H1 (cell line): ENCODE measurements at regions not wholly inside any gene's neighbourhood (a gene's known extent, or its start where the extent isn't known, plus 50 kb on each side); places are given as distances from the start of the nearest gene placed in this dataset.
A peak's percentile ranks its signal among the peaks of the same experiment; 100 is the strongest.

ENCODE experiments used
- CTCF ChIA-PET: fragments of 300-600 bp; sonication (Branson Sonifier 250); formaldehyde crosslinking; loops from one replicate; lab custom pipeline; 2021; ENCODE audit not compliant: partially characterized antibody; lab: Charles Lee
- POLR2A ChIA-PET: fragments of 300-600 bp; sonication (Branson Sonifier 250); formaldehyde crosslinking; loops from one replicate; lab custom pipeline; 2021; ENCODE audit warnings: inconsistent platforms; ENCODE audit not compliant: partially characterized antibody; lab: Charles Lee
- DNase-seq, 2 experiments: peaks; one replicate each; pipeline versions ENCODE4 v3.0.0 to v3.0.0-alpha.2; 2010 to 2022; ENCODE audit warnings: low spot score in 2 of 2, low read depth in 1 of 2, mixed read lengths in 1 of 2
- FAIRE-seq: peaks from 2 replicates; lab custom pipeline; 2011; peaks lifted over from hg19 to GRCh38; lab: Jason Lieb, UNC
- H2AFZ ChIP-seq: 2 replicates; pipeline ENCODE4 v1.8.1; 2012; ENCODE audit warnings: low read length, inconsistent platforms
- H2AK5ac ChIP-seq: 2 replicates; pipeline ENCODE4 v1.6.1; 2013; ENCODE audit warnings: low read depth, low read length
- H2BK120ac ChIP-seq: replicated peaks from 2 replicates; pipeline ENCODE3; 2013; ENCODE audit warnings: low read depth, low read length, inconsistent platforms
- H2BK12ac ChIP-seq: 2 replicates; pipeline ENCODE4 v1.6.1; 2013; ENCODE audit warnings: low read depth, low read length
- H2BK15ac ChIP-seq: 2 replicates; pipeline ENCODE4 v1.6.1; 2013; ENCODE audit warnings: low read length
- H2BK20ac ChIP-seq: 2 replicates; pipeline ENCODE4 v1.6.1; 2013; ENCODE audit warnings: low read length
- H2BK5ac ChIP-seq: 2 replicates; pipeline ENCODE4 v1.6.1; 2013; ENCODE audit warnings: low read depth, low read length
- H3K14ac ChIP-seq: 2 replicates; pipeline ENCODE4 v1.6.1; 2013; ENCODE audit warnings: inconsistent platforms; ENCODE audit not compliant: insufficient read length
- H3K18ac ChIP-seq: 2 replicates; pipeline ENCODE4 v1.6.1; 2013; ENCODE audit warnings: low read length; ENCODE audit errors: extremely low read depth
- H3K23ac ChIP-seq: 2 replicates; pipeline ENCODE4 v1.6.1; 2013; ENCODE audit warnings: inconsistent platforms; ENCODE audit not compliant: insufficient read length
- H3K23me2 ChIP-seq: 2 replicates; pipeline ENCODE4 v1.6.1; 2013; ENCODE audit warnings: low read depth, low read length
- H3K27ac ChIP-seq: 2 replicates; pipeline ENCODE4 v1.6.1; 2011; ENCODE audit warnings: low read depth, low read length, inconsistent platforms
- H3K27me3 ChIP-seq, 4 experiments: replicated peaks in 1 of 4; 1 replicate in 1 of 4; 2 replicates in 3 of 4; pipeline versions ENCODE4 v1.6.1 to v1.8.1; 2011 to 2013; ENCODE audit warnings: low read length in 3 of 4, mild to moderate bottlenecking in 3 of 4, inconsistent platforms in 2 of 4, mixed read lengths in 2 of 4, moderate library complexity in 1 of 4; ENCODE audit not compliant: control insufficient read depth in 3 of 4, insufficient read depth in 3 of 4; ENCODE audit errors: extremely low read depth in 1 of 4
- H3K36me3 ChIP-seq, 4 experiments: 2 replicates each; pipeline versions ENCODE4 v1.6.1 to v1.8.1; 2011 to 2013; ENCODE audit warnings: mild to moderate bottlenecking in 4 of 4, low read length in 3 of 4, moderate library complexity in 2 of 4, control low read depth in 1 of 4, inconsistent platforms in 1 of 4; ENCODE audit not compliant: insufficient read depth in 4 of 4, control insufficient read depth in 2 of 4
- H3K4ac ChIP-seq: replicated peaks from 2 replicates; pipeline ENCODE3; 2013; ENCODE audit warnings: low read length, low read depth, mixed read lengths, inconsistent platforms; ENCODE audit not compliant: insufficient read length
- H3K4me1 ChIP-seq, 4 experiments: replicated peaks in 1 of 4; 1 replicate in 1 of 4; 2 replicates in 3 of 4; pipeline versions ENCODE4 v1.6.1 to v1.8.1; 2011 to 2013; ENCODE audit warnings: low read length in 3 of 4, inconsistent platforms in 2 of 4, mixed read lengths in 1 of 4; ENCODE audit not compliant: insufficient read depth in 4 of 4, control insufficient read depth in 3 of 4
- H3K4me2 ChIP-seq, 2 experiments: 2 replicates each; pipeline versions ENCODE4 v1.6.1 to v1.8.1; 2011 to 2013; ENCODE audit warnings: low read depth in 2 of 2, low read length in 2 of 2, control low read depth in 1 of 2, inconsistent platforms in 1 of 2, mild to moderate bottlenecking in 1 of 2; ENCODE audit not compliant: insufficient read depth in 1 of 2
- H3K4me3 ChIP-seq, 4 experiments: fragments of 200-600, 300-600 bp in 1 of 4; sonication (generic), shearing (Covaris generic), sonication (Bioruptor Twin) in 1 of 4; 2 replicates each; pipeline versions ENCODE4 v1.5.1 to v1.8.1; 2011 to 2016; ENCODE audit warnings: low read length in 4 of 4, low read depth in 3 of 4, control low read depth in 2 of 4, inconsistent platforms in 2 of 4, mild to moderate bottlenecking in 2 of 4, mixed read lengths in 1 of 4, moderate library complexity in 1 of 4; ENCODE audit not compliant: insufficient read depth in 2 of 4; ENCODE audit errors: extremely low read depth in 1 of 4
- H3K56ac ChIP-seq: replicated peaks from 2 replicates; pipeline ENCODE3; 2013; ENCODE audit warnings: low read depth, mild to moderate bottlenecking, mixed read lengths, low read length, inconsistent platforms; ENCODE audit not compliant: insufficient read length
- H3K79me1 ChIP-seq: 2 replicates; pipeline ENCODE4 v1.6.1; 2013; ENCODE audit warnings: low read depth, low read length, control low read depth
- H3K79me2 ChIP-seq, 2 experiments: 2 replicates each; pipeline versions ENCODE4 v1.6.1 to v1.8.1; 2012 to 2013; ENCODE audit warnings: low read length in 2 of 2, mild to moderate bottlenecking in 2 of 2, inconsistent platforms in 1 of 2; ENCODE audit not compliant: insufficient read depth in 2 of 2, control insufficient read depth in 1 of 2
- H3K9ac ChIP-seq, 4 experiments: replicated peaks in 1 of 4; 1 replicate in 1 of 4; 2 replicates in 3 of 4; pipeline versions ENCODE4 v1.6.1 to v1.8.1; 2011 to 2013; ENCODE audit warnings: low read depth in 3 of 4, low read length in 3 of 4, control low read depth in 2 of 4, mild to moderate bottlenecking in 2 of 4, moderate library complexity in 2 of 4, inconsistent platforms in 1 of 4; ENCODE audit errors: extremely low read depth in 1 of 4
- H3K9me3 ChIP-seq, 2 experiments: 2 replicates each; pipeline versions ENCODE4 v1.6.1 to v1.8.1; 2012 to 2013; ENCODE audit warnings: mild to moderate bottlenecking in 2 of 2, moderate library complexity in 2 of 2, control low read depth in 1 of 2, inconsistent platforms in 1 of 2, low read depth in 1 of 2, low read length in 1 of 2, mixed read lengths in 1 of 2; ENCODE audit not compliant: insufficient read depth in 2 of 2
- H4K20me1 ChIP-seq, 2 experiments: replicated peaks in 1 of 2; 2 replicates each; pipeline versions ENCODE3 to v1.8.1; 2011 to 2013; ENCODE audit warnings: inconsistent platforms in 2 of 2, low read length in 2 of 2, mild to moderate bottlenecking in 1 of 2; ENCODE audit not compliant: insufficient read depth in 2 of 2, control insufficient read depth in 1 of 2
- H4K5ac ChIP-seq: 2 replicates; pipeline ENCODE4 v1.6.1; 2013; ENCODE audit warnings: low read length, low read depth, mixed read lengths, inconsistent platforms; ENCODE audit not compliant: insufficient read length
- H4K8ac ChIP-seq: 2 replicates; pipeline ENCODE4 v1.8.0; 2013; ENCODE audit warnings: mild to moderate bottlenecking, moderate library complexity, low read length, inconsistent platforms; ENCODE audit not compliant: insufficient read depth; ENCODE audit errors: extremely low read depth
- H4K91ac ChIP-seq: replicated peaks from 2 replicates; pipeline ENCODE3; 2013; ENCODE audit warnings: low read length, mixed read lengths, inconsistent platforms; ENCODE audit not compliant: insufficient read length
- ATF2 ChIP-seq: IDR thresholded peaks from 2 replicates; pipeline ENCODE4 v1.6.1; 2012; ENCODE audit warnings: low read length, inconsistent platforms
- BACH1 ChIP-seq: IDR thresholded peaks from 2 replicates; pipeline ENCODE4 v1.6.1; 2012; ENCODE audit warnings: low read length, improper control_type of control experiment
- GTF2F1 ChIP-seq: IDR thresholded peaks from 2 replicates; pipeline ENCODE4 v1.6.1; 2012; ENCODE audit warnings: low read depth, low read length, improper control_type of control experiment, borderline replicate concordance
- KDM4A ChIP-seq: IDR thresholded peaks from one replicate; pipeline ENCODE4 v1.7.1; 2012; ENCODE audit warnings: low read depth, mild to moderate bottlenecking, moderate library complexity, low read length, inconsistent platforms; ENCODE audit not compliant: severe bottlenecking
- MAX ChIP-seq: IDR thresholded peaks from 2 replicates; pipeline ENCODE4 v1.6.1; 2012; ENCODE audit warnings: inconsistent platforms
- POLR2A ChIP-seq, 2 experiments: IDR thresholded peaks; 1 replicate in 1 of 2; 2 replicates in 1 of 2; pipeline ENCODE4 v1.6.1; 2011; ENCODE audit warnings: low read depth in 2 of 2, low read length in 2 of 2, mild to moderate bottlenecking in 2 of 2; ENCODE audit errors: control extremely low read depth in 1 of 2
- POLR2AphosphoS5 ChIP-seq: IDR thresholded peaks from 2 replicates; pipeline ENCODE4 v1.6.1; 2011; ENCODE audit warnings: low read depth, low read length
- SP1 ChIP-seq: IDR thresholded peaks from 2 replicates; pipeline ENCODE4 v1.6.1; 2011; ENCODE audit warnings: low read depth, low read length
- SP4 ChIP-seq: IDR thresholded peaks from 2 replicates; pipeline ENCODE4 v1.6.1; 2012; ENCODE audit warnings: low read length, inconsistent platforms
- TBP ChIP-seq: IDR thresholded peaks from 2 replicates; pipeline ENCODE4 v1.6.1; 2011; ENCODE audit warnings: low read depth, low read length, improper control_type of control experiment
- WGBS, 2 experiments: shearing (Covaris generic) in 1 of 2; methylation state at CpG; one replicate each; pipeline versions ENCODE4 v1.1.6 to v1.1.7; 2013 to 2015; ENCODE audit warnings: low lambda C conversion rate in 2 of 2, mixed read lengths in 2 of 2, inconsistent platforms in 1 of 2, low coverage in 1 of 2, missing lambda C conversion rate in 1 of 2; ENCODE audit not compliant: insufficient replicate concordance in 2 of 2, insufficient coverage in 1 of 2, insufficient read length in 1 of 2; ENCODE audit errors: extremely low coverage in 1 of 2, missing lambda C conversion rate in 1 of 2; 5-methylcytosine and 5-hydroxymethylcytosine counted together

- H2BK15ac ChIP-seq: no peak overlapping the region
- WGBS, 2 experiments: 80% methylated on average over 11 of the region's 11 CpGs; no CpG with 5 or more reads in 1 of the 2 experiments
- H3K4ac ChIP-seq: no peak overlapping the region
- H2AFZ ChIP-seq: no peak overlapping the region
- H3K9me3 ChIP-seq: no peaks in the 10 kb centered on the region
- no peak overlapping the region for H2BK12ac ChIP-seq
- CTCF ChIA-PET: interaction anchor here (0.8 to 4.2 kb wide), 11 partner anchors 8 to 751 kb away, joined by 3 to 41 read pairs (median 9); no protein-coding TSS in a partner anchor
- H2BK20ac ChIP-seq: peak overlapping the region; percentile 80; the same call in 1 of the 2 replicates
- H3K79me2 ChIP-seq: no peaks in the 10 kb centered on the region
- no peak overlapping the region for H3K14ac ChIP-seq
- H4K91ac ChIP-seq: no peak overlapping the region
- DNase-seq (peak in 1 of 2 experiments; percentile 29), FAIRE-seq (no peak)
- H4K8ac ChIP-seq: no peak overlapping the region
- H3K18ac ChIP-seq: peak overlapping the region; percentile 89; the same call in 1 of the 2 replicates
- H4K20me1 ChIP-seq: no peaks in the 10 kb centered on the region
- peak overlapping the region; percentile 95; the same call in 1 of the 2 replicates for H2BK5ac ChIP-seq
- H3K4me2 ChIP-seq: no peak overlapping the region
- no peaks in the 10 kb centered on the region for H3K27me3 ChIP-seq
- H3K23ac ChIP-seq: no peak overlapping the region
- H3K27ac ChIP-seq: no peak overlapping the region; the same call in 1 of the 2 replicates
- H3K4me3 ChIP-seq: no peak overlapping the region
- no peak overlapping the region for H3K56ac ChIP-seq
- POLR2A ChIA-PET: interaction anchor here (0.7 to 3.4 kb wide), 20 partner anchors 11 to 239 kb away, joined by 3 to 22 read pairs (median 4); no protein-coding TSS in a partner anchor
- H3K4me1 ChIP-seq: no peaks in the 10 kb centered on the region; a peak in 1 of 7 replicates
- H2AK5ac ChIP-seq: no peak overlapping the region
- H3K9ac ChIP-seq: peak overlapping the region in 3 of 4 experiments; percentile 18 to 45 (median 26); a peak in 2 of 7 replicates
- H3K79me1 ChIP-seq: no peaks in the 10 kb centered on the region
- H2BK120ac ChIP-seq: no peak overlapping the region
- no peaks in the 10 kb centered on the region for H3K23me2 ChIP-seq
- H3K36me3 ChIP-seq: no peaks in the 10 kb centered on the region
- H4K5ac ChIP-seq: no peak overlapping the region
- peak; percentile 37; the same call in 1 of the 2 replicates for TF ChIP-seq ATF2
- TF ChIP-seq MAX: no peak
- TF ChIP-seq BACH1: no peak
- peak; percentile 95 for TF ChIP-seq GTF2F1
- peak; percentile 93 to 99 for TF ChIP-seq POLR2A (IDR thresholded peaks at IDR 0.05; ENCODE audit: control extremely low read depth in 1 of 2, low read depth in 2 of 2, low read length in 2 of 2)
- TF ChIP-seq KDM4A: no peak
- TF ChIP-seq POLR2AphosphoS5: peak; percentile 96
- TF ChIP-seq TBP: peak; percentile 95
- peak; percentile 45; the same call in 1 of the 2 replicates for TF ChIP-seq SP1
- TF ChIP-seq SP4: peak; percentile 68; the same call in 1 of the 2 replicates
Measured at GRCh38 chr1:37325509-37326437, 148.6 kb upstream of the ZC3H12A start.
